Mucosa of descending colon (tissue), 3 donors: ENCODE measurements at regions not wholly inside any gene's neighbourhood (a gene's known extent, or its start where the extent isn't known, plus 50 kb on each side); places are given as distances from the start of the nearest gene placed in this dataset.

ENCODE experiments used
- ATAC-seq: fragments of 200-7000 bp; cut with Tn5 transposase; one replicate; pipeline ENCODE4 v1.9.1; 2020; ENCODE audit warnings: mild to moderate bottlenecking, moderate library complexity
- DNase-seq, 3 donors: peaks; one replicate each; pipeline ENCODE4 v3.0.0-alpha.2; 2020
- H3K36me3 ChIP-seq: fragments of 200-600 bp; one replicate; pipeline ENCODE4 v1.8.0; 2021; ENCODE audit warnings: low read depth, mild to moderate bottlenecking
- H3K4me1 ChIP-seq: fragments of 200-600 bp; one replicate; pipeline ENCODE4 v1.8.0; 2021; ENCODE audit warnings: low read depth, mild to moderate bottlenecking
- H3K4me3 ChIP-seq: fragments of 200-600 bp; one replicate; pipeline ENCODE4 v1.8.0; 2021; ENCODE audit warnings: mild to moderate bottlenecking
- H3K9me3 ChIP-seq: fragments of 200-600 bp; one replicate; pipeline ENCODE4 v1.8.0; 2021; ENCODE audit warnings: mild to moderate bottlenecking
- intact Hi-C, 2 donors: fragments of 100-400 bp; cut with DNase I in 1 of 2; cut with micrococcal nuclease in 1 of 2; formaldehyde crosslinking; loops; one replicate each; pipeline versions ENCODE4 v1.11.0 to v1.11.1; 2022; cut with DNase I, micrococcal nuclease
- TF ChIP-seq, protein P1 (sequence below): fragments of 200-600 bp; IDR thresholded peaks from one replicate; pipeline ENCODE4 v1.8.0; 2022; ENCODE audit warnings: antibody characterized with exemption, mild to moderate bottlenecking
- donor health status: DM: no; HTN: no; CAD: no; lungs with moderate emphysema.
- donor health status: DM: no; HTN: no; CAD: no.
- donor health status: DM: no; HTN: yes; CAD: no.

- ATAC-seq (peak; percentile 38), DNase-seq (no peak)
- H3K4me1 ChIP-seq, result no peaks in the 10 kb centered on the region
- intact Hi-C loops, result no loop called here
- TF ChIP-seq, protein P1, sequence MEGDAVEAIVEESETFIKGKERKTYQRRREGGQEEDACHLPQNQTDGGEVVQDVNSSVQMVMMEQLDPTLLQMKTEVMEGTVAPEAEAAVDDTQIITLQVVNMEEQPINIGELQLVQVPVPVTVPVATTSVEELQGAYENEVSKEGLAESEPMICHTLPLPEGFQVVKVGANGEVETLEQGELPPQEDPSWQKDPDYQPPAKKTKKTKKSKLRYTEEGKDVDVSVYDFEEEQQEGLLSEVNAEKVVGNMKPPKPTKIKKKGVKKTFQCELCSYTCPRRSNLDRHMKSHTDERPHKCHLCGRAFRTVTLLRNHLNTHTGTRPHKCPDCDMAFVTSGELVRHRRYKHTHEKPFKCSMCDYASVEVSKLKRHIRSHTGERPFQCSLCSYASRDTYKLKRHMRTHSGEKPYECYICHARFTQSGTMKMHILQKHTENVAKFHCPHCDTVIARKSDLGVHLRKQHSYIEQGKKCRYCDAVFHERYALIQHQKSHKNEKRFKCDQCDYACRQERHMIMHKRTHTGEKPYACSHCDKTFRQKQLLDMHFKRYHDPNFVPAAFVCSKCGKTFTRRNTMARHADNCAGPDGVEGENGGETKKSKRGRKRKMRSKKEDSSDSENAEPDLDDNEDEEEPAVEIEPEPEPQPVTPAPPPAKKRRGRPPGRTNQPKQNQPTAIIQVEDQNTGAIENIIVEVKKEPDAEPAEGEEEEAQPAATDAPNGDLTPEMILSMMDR, result no peak
- H3K4me3 ChIP-seq, result no peak overlapping the region
- no peaks in the 10 kb centered on the region for H3K9me3 ChIP-seq
- no peaks in the 10 kb centered on the region for H3K36me3 ChIP-seq
Measured at GRCh38 chr2:107001964-107002696, 116.2 kb upstream of the ST6GAL2 start.

DNA sequence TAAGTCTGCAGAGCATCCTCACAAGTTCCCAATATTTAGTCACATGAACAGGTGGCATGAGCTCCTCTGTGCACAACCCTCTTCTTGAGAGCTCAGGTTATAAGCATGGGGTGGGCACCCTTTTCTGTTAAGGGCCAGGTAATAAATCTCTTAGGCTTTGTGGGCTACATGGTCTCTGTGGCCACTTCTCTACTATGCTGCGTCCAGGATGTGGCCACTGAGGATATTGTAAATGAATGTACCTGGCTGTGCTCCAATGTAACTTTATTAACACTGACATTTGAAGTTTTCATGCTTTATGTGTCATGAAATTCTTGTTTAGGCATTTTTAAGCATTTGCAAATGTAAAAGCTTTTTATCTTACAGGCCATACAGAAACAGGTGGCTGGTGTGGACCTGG, 116.8 kb upstream of the ST6GAL2 start:
- no peak overlapping the region for H3K4me3 ChIP-seq
- no peaks in the 10 kb centered on the region for H3K4me1 ChIP-seq
- TF ChIP-seq, protein P1, result no peak
- no peaks in the 10 kb centered on the region for H3K36me3 ChIP-seq
- intact Hi-C loops, result no loop called here
- DNase-seq, result no peak
- ATAC-seq, result no peak
- H3K9me3 ChIP-seq, result no peaks in the 10 kb centered on the region

GRCh38 chr2:107005853-107006252, 119.9 kb upstream of the ST6GAL2 start:
- Histone ChIP-seq H3K4me1 (no peaks in the 10 kb centered on the region), H3K4me3 (no peak overlapping the region), H3K36me3 (no peaks in the 10 kb centered on the region), H3K9me3 (no peaks in the 10 kb centered on the region)
- ATAC-seq, result no peak
- intact Hi-C loops, result no loop called here
- no peak for DNase-seq
- TF ChIP-seq, protein P1, result no peak

- DNase-seq (no peak), ATAC-seq (no peak)
- Histone ChIP-seq H3K4me3 (no peak overlapping the region), H3K4me1 (no peaks in the 10 kb centered on the region), H3K9me3 (no peaks in the 10 kb centered on the region), H3K36me3 (no peaks in the 10 kb centered on the region)
- TF ChIP-seq, protein P1, result no peak
- intact Hi-C loops, result no loop called here
Measured at GRCh38 chr2:107006836-107007235, 120.9 kb upstream of the ST6GAL2 start.

GRCh38 chr2:107007927-107008326, 122.0 kb upstream of the ST6GAL2 start:
- H3K36me3 ChIP-seq, result no peaks in the 10 kb centered on the region
- no peaks in the 10 kb centered on the region for H3K4me1 ChIP-seq
- ATAC-seq, result no peak
- no peak for DNase-seq
- H3K4me3 ChIP-seq, result no peak overlapping the region
- intact Hi-C loops, result no loop called here
- TF ChIP-seq, protein P1, result no peak
- no peaks in the 10 kb centered on the region for H3K9me3 ChIP-seq

DNA sequence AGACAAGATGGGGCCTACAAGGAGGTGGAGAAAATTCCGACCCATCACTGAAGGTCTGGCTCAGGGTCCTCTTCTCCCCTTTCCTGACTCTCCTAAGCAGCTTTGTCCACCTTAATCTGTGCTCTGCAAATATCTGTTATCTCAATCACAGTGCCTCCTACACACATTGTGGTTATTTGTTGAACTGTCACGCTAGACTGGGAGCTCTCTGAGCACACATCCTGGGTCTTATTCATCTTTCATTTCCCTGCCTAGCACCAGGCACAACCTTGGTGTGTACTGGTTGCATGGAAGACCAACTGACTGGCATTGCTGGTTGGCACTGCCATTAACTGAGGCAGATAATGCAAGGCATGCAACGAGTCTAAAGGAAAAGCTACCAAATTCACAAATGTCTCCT, 122.9 kb upstream of the ST6GAL2 start:
- intact Hi-C loops, result no loop called here
- TF ChIP-seq, protein P1, result no peak
- no peak for DNase-seq

More for the DNA sequence above, 122.9 kb upstream of the ST6GAL2 start:
- H3K36me3 ChIP-seq, result no peaks in the 10 kb centered on the region
- H3K4me3 ChIP-seq, result no peak overlapping the region
- no peak for ATAC-seq
- no peaks in the 10 kb centered on the region for H3K9me3 ChIP-seq
- H3K4me1 ChIP-seq, result no peaks in the 10 kb centered on the region
